SU-DHL-6 (cell line): ENCODE measurements at regions not wholly inside any gene's neighbourhood (a gene's known extent, or its start where the extent isn't known, plus 50 kb on each side); places are given as distances from the start of the nearest gene placed in this dataset.

Experiments used
- CTCF ChIP-seq: fragments of 200-600 bp; sonication (generic); IDR thresholded peaks from one replicate; pipeline ENCODE4 v1.5.1; 2017; ENCODE audit warnings: antibody characterized with exemption, mild to moderate bottlenecking, low read length, moderate library complexity; ENCODE audit not compliant: insufficient read depth, poor library complexity, severe bottlenecking
- EZH2phosphoT487 ChIP-seq: fragments of 200-600 bp; sonication (generic), shearing (Covaris generic); conservative IDR thresholded peaks from 2 replicates; pipeline ENCODE4 v1.6.1; 2018; ENCODE audit warnings: mild to moderate bottlenecking, antibody characterized with exemption, low read length, moderate library complexity, mixed read lengths

GRCh38 chr14:49424436-49425331 lies 161.5 kb downstream of the RPS29 start:
- TF ChIP-seq CTCF = no peak
- no peak for TF ChIP-seq EZH2phosphoT487
